DOHH2 (cell line): ENCODE measurements at regions not wholly inside any gene's neighbourhood (a gene's known extent, or its start where the extent isn't known, plus 50 kb on each side); places are given as distances from the start of the nearest gene placed in this dataset.
"Not testable (repeated sequence)": the region's sequence is repeated elsewhere in the genome, so short reads cannot be mapped to it uniquely, and the experiment has no call there.

ENCODE experiments used
- EZH2phosphoT487 ChIP-seq: fragments of 200-600 bp; sonication (generic); IDR thresholded peaks from 2 replicates; pipeline ENCODE4 v1.6.1; 2017; ENCODE audit warnings: borderline replicate concordance, mild to moderate bottlenecking, antibody characterized with exemption, low read length, moderate library complexity, mixed read lengths
- TF ChIP-seq, protein P1 (sequence below): fragments of 200-600 bp; sonication (generic); IDR thresholded peaks from one replicate; pipeline ENCODE4 v1.5.1; 2014; ENCODE audit warnings: antibody characterized with exemption, mild to moderate bottlenecking, low read depth, low read length; ENCODE audit not compliant: poor library complexity, severe bottlenecking

DNA sequence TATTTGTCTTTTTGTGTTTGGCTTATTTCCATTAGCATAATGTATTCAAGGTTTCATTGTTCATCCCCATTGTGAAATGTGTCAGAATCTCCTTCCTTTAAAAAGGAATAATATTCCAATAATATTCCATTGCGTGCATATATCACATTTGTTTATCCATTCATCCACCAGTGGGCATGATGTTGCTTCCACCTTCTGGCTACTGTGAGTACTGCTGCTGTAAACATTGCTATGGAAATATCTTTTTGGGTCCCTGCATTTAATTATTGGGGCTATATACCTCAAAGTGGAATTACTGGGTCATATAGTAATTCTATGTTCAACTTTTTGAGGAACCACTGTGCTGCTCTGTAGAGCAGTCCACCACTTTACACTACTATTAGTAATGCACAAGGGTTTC, 123.1 kb downstream of the POTEG start:
- TF ChIP-seq, protein P1, sequence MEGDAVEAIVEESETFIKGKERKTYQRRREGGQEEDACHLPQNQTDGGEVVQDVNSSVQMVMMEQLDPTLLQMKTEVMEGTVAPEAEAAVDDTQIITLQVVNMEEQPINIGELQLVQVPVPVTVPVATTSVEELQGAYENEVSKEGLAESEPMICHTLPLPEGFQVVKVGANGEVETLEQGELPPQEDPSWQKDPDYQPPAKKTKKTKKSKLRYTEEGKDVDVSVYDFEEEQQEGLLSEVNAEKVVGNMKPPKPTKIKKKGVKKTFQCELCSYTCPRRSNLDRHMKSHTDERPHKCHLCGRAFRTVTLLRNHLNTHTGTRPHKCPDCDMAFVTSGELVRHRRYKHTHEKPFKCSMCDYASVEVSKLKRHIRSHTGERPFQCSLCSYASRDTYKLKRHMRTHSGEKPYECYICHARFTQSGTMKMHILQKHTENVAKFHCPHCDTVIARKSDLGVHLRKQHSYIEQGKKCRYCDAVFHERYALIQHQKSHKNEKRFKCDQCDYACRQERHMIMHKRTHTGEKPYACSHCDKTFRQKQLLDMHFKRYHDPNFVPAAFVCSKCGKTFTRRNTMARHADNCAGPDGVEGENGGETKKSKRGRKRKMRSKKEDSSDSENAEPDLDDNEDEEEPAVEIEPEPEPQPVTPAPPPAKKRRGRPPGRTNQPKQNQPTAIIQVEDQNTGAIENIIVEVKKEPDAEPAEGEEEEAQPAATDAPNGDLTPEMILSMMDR, result peak; percentile 10
- not testable (repeated sequence) for TF ChIP-seq EZH2phosphoT487
